H9 (cell line): ENCODE measurements at regions not wholly inside any gene's neighbourhood (a gene's known extent, or its start where the extent isn't known, plus 50 kb on each side); places are given as distances from the start of the nearest gene placed in this dataset.

Source experiments
- DNase-seq: peaks from one replicate; pipeline ENCODE4 v3.0.0-alpha.2; 2017
- H2AFZ ChIP-seq: one replicate; pipeline ENCODE4 v1.6.1; 2013; ENCODE audit warnings: mild to moderate bottlenecking, low read length, control low read depth, moderate library complexity
- H2AK5ac ChIP-seq: 2 replicates; pipeline ENCODE4 v1.6.1; 2013; ENCODE audit warnings: low read length, control low read depth, mixed read lengths; ENCODE audit not compliant: insufficient read length
- H2BK120ac ChIP-seq: one replicate; pipeline ENCODE4 v1.6.1; 2013; ENCODE audit warnings: low read depth, mild to moderate bottlenecking, low read length, control low read depth, inconsistent platforms; ENCODE audit not compliant: poor library complexity, severe bottlenecking
- H2BK12ac ChIP-seq: 2 replicates; pipeline ENCODE4 v1.6.1; 2013; ENCODE audit warnings: low read length, control low read depth, mixed read lengths, low read depth; ENCODE audit not compliant: insufficient read length
- H2BK15ac ChIP-seq: 2 replicates; pipeline ENCODE4 v1.6.1; 2013; ENCODE audit warnings: low read depth, low read length, control low read depth
- H2BK20ac ChIP-seq: one replicate; pipeline ENCODE4 v1.6.1; 2013; ENCODE audit warnings: low read depth, mild to moderate bottlenecking, low read length, control low read depth, inconsistent platforms; ENCODE audit not compliant: poor library complexity, severe bottlenecking
- H2BK5ac ChIP-seq: 2 replicates; pipeline ENCODE4 v1.6.1; 2013; ENCODE audit warnings: low read length, control low read depth, mixed read lengths; ENCODE audit not compliant: insufficient read length
- H3K14ac ChIP-seq: 2 replicates; pipeline ENCODE4 v1.6.1; 2013; ENCODE audit warnings: low read length, control low read depth; ENCODE audit not compliant: insufficient read depth
- H3K18ac ChIP-seq: 2 replicates; pipeline ENCODE4 v1.6.1; 2013; ENCODE audit warnings: low read depth, mild to moderate bottlenecking, mixed read lengths, low read length, control low read depth; ENCODE audit not compliant: insufficient read length
- H3K23ac ChIP-seq: 2 replicates; pipeline ENCODE4 v1.6.1; 2013; ENCODE audit warnings: low read length, control low read depth, mixed read lengths, low read depth; ENCODE audit not compliant: insufficient read length
- H3K23me2 ChIP-seq: 2 replicates; pipeline ENCODE4 v1.6.1; 2013; ENCODE audit warnings: low read depth, mild to moderate bottlenecking, mixed read lengths, low read length, control low read depth; ENCODE audit not compliant: insufficient read length, poor library complexity, severe bottlenecking
- H3K27ac ChIP-seq: 2 replicates; pipeline ENCODE4 v1.5.1; 2013; ENCODE audit warnings: low read length, control low read depth, mixed read lengths, low read depth; ENCODE audit not compliant: insufficient read length
- H3K27me3 ChIP-seq: 2 replicates; pipeline ENCODE4 v1.6.1; 2013; ENCODE audit warnings: low read length, control low read depth, inconsistent platforms; ENCODE audit not compliant: insufficient read depth
- H3K4ac ChIP-seq: 2 replicates; pipeline ENCODE4 v1.6.1; 2013; ENCODE audit warnings: low read depth, mild to moderate bottlenecking, control low read depth, inconsistent platforms, low read length, moderate library complexity
- H3K4me1 ChIP-seq: 2 replicates; pipeline ENCODE4 v1.6.1; 2013; ENCODE audit warnings: low read length, control low read depth, inconsistent platforms; ENCODE audit not compliant: insufficient read depth
- H3K4me2 ChIP-seq: 2 replicates; pipeline ENCODE4 v1.6.1; 2013; ENCODE audit warnings: low read length, control low read depth, mixed read lengths; ENCODE audit not compliant: insufficient read length, insufficient read depth
- H3K56ac ChIP-seq: 2 replicates; pipeline ENCODE4 v1.6.1; 2013; ENCODE audit warnings: low read depth, mild to moderate bottlenecking, mixed read lengths, low read length, control low read depth; ENCODE audit not compliant: insufficient read length
- H3K79me1 ChIP-seq: 2 replicates; pipeline ENCODE4 v1.6.1; 2013; ENCODE audit warnings: low read depth, mild to moderate bottlenecking, moderate library complexity, low read length, control low read depth, inconsistent platforms; ENCODE audit not compliant: insufficient read depth, poor library complexity, severe bottlenecking
- H3K79me2 ChIP-seq: 2 replicates; pipeline ENCODE4 v1.6.1; 2013; ENCODE audit warnings: low read length, control low read depth, inconsistent platforms; ENCODE audit not compliant: insufficient read depth
- H3K9ac ChIP-seq: 2 replicates; pipeline ENCODE4 v1.6.1; 2013; ENCODE audit warnings: low read length, control low read depth, mixed read lengths; ENCODE audit not compliant: insufficient read length; ENCODE audit errors: extremely low read depth
- H3K9me3 ChIP-seq: one replicate; pipeline ENCODE4 v1.6.1; 2013; ENCODE audit warnings: low read depth, low read length, inconsistent platforms; ENCODE audit not compliant: control insufficient read depth
- H3T11ph ChIP-seq: one replicate; pipeline ENCODE4 v1.6.1; 2013; ENCODE audit warnings: mild to moderate bottlenecking, low read length, control low read depth, inconsistent platforms
- H4K20me1 ChIP-seq: one replicate; pipeline ENCODE4 v1.6.1; 2013; ENCODE audit not compliant: control insufficient read depth, insufficient read length, insufficient read depth
- H4K5ac ChIP-seq: 2 replicates; pipeline ENCODE4 v1.6.1; 2013; ENCODE audit warnings: low read depth, mild to moderate bottlenecking, mixed read lengths, low read length, control low read depth; ENCODE audit not compliant: insufficient read length
- H4K8ac ChIP-seq: replicated peaks from 2 replicates; pipeline ENCODE4 v1.6.1; 2013; ENCODE audit warnings: low read length, control low read depth, mixed read lengths, low read depth; ENCODE audit not compliant: insufficient read length
- H4K91ac ChIP-seq: 2 replicates; pipeline ENCODE4 v1.6.1; 2013; ENCODE audit warnings: low read depth, mild to moderate bottlenecking, moderate library complexity, mixed read lengths, low read length, control low read depth; ENCODE audit not compliant: insufficient read length
- H3K27ac Mint-ChIP-seq, 3 experiments: 2 replicates in 2 of 3; 3 replicates in 1 of 3; pipeline ENCODE4 v1.8.0; 2020 to 2021; ENCODE audit warnings: mixed read lengths in 3 of 3, mild to moderate bottlenecking in 1 of 3, moderate library complexity in 1 of 3
- H3K27me3 Mint-ChIP-seq: 2 replicates; pipeline ENCODE4 v1.8.0; 2021; ENCODE audit warnings: low read depth, mild to moderate bottlenecking, moderate library complexity, mixed read lengths
- H3K36me3 Mint-ChIP-seq, 3 experiments: 2 replicates in 2 of 3; 3 replicates in 1 of 3; pipeline ENCODE4 v1.8.0; 2020 to 2021; ENCODE audit warnings: low read depth in 3 of 3, mixed read lengths in 3 of 3; ENCODE audit not compliant: insufficient read depth in 1 of 3
- H3K4me1 Mint-ChIP-seq, 2 experiments: 2 replicates each; pipeline ENCODE4 v1.8.0; 2020; ENCODE audit warnings: mixed read lengths in 2 of 2
- H3K4me3 Mint-ChIP-seq, 2 experiments: 2 replicates in 1 of 2; 3 replicates in 1 of 2; pipeline ENCODE4 v1.8.0; 2020 to 2021; ENCODE audit warnings: mild to moderate bottlenecking in 2 of 2, mixed read lengths in 2 of 2, moderate library complexity in 1 of 2
- H3K9me3 Mint-ChIP-seq, 2 experiments: 2 replicates in 1 of 2; 3 replicates in 1 of 2; pipeline ENCODE4 v1.8.0; 2020; ENCODE audit warnings: mild to moderate bottlenecking in 2 of 2, mixed read lengths in 2 of 2, moderate library complexity in 1 of 2
- CTCF ChIP-seq: fragments of 200-600 bp; sonication (generic); conservative IDR thresholded peaks from 3 replicates; pipeline ENCODE4 v1.8.0; 2021; ENCODE audit warnings: antibody characterized with exemption, mild to moderate bottlenecking
- WGBS: extraction: QIAGEN DNeasy Blood & Tissue Kit; methylation state at CpG from one replicate; pipeline ENCODE4 v1.1.7; 2013; ENCODE audit warnings: missing lambda C conversion rate, low lambda C conversion rate, mixed read lengths; ENCODE audit not compliant: insufficient read length; ENCODE audit errors: extremely low coverage; 5-methylcytosine and 5-hydroxymethylcytosine counted together

- Histone ChIP-seq H2AK5ac (no peak overlapping the region), H2BK120ac (no peak overlapping the region), H3K27ac (no peak overlapping the region), H3K4me2 (no peak overlapping the region), H2BK12ac (no peak overlapping the region), H3K27me3 (no peaks in the 10 kb centered on the region), H2BK5ac (no peak overlapping the region), H3K79me2 (no peaks in the 10 kb centered on the region), H4K20me1 (no peaks in the 10 kb centered on the region), H4K91ac (no peak overlapping the region), H3K4ac (no peak overlapping the region), H3K23ac (no peak overlapping the region), H3K79me1 (no peaks in the 10 kb centered on the region), H3K23me2 (no peaks in the 10 kb centered on the region), H2BK20ac (no peak overlapping the region), H4K8ac (no peak overlapping the region), H3T11ph (no peak overlapping the region), H3K4me1 (no peaks in the 10 kb centered on the region), H4K5ac (no peak overlapping the region), H3K9me3 (no peaks in the 10 kb centered on the region), H2AFZ (no peak overlapping the region), H2BK15ac (no peak overlapping the region), H3K56ac (no peak overlapping the region), H3K14ac (no peak overlapping the region), H3K9ac (no peak overlapping the region), H3K18ac (no peak overlapping the region)
- no peak for TF ChIP-seq CTCF
- H3K4me1 Mint-ChIP-seq: peaks cover 0 to 6% of the 10 kb centered on the region in 2 experiments; a peak in 2 of 4 replicates
- H3K9me3 Mint-ChIP-seq: peaks cover 10 to 12% of the 10 kb centered on the region in 2 experiments; a peak in 4 of 5 replicates
- H3K4me3 Mint-ChIP-seq: no peak overlapping the region
- no peak for DNase-seq
- H3K27me3 Mint-ChIP-seq: no peaks in the 10 kb centered on the region
- H3K27ac Mint-ChIP-seq: no peak overlapping the region
- WGBS: no CpG with 5 or more reads among the region's 1 CpG
- H3K36me3 Mint-ChIP-seq: peaks cover 2 to 11% (median 4%) of the 10 kb centered on the region in 3 experiments; a peak in 5 of 7 replicates
These were observed 316.6 kb downstream of the POU4F1 start for GRCh38 chr13:78286748-78287147.
